ENCODE measurements at regions not wholly inside any gene's neighbourhood (a gene's known extent, or its start where the extent isn't known, plus 50 kb on each side); places are given as distances from the start of the nearest gene placed in this dataset.

GRCh38 chr20:57867807-57868206, 158.0 kb upstream of the PMEPA1 start:
- H3K9me3 ChIP-seq (ENCODE audit: control insufficient read depth, low read depth, low read length) = no peaks in the 10 kb centered on the region

More at GRCh38 chr20:57867807-57868206, 158.0 kb upstream of the PMEPA1 start:
- Histone ChIP-seq H3K79me1 (ENCODE audit: insufficient read depth, low read depth, low read length, poor library complexity, severe bottlenecking) (no peaks in the 10 kb centered on the region), H2BK120ac (ENCODE audit: low read depth, low read length, poor library complexity, severe bottlenecking) (no peak overlapping the region), H4K20me1 (ENCODE audit: control insufficient read depth, insufficient read depth, insufficient read length) (no peaks in the 10 kb centered on the region), H3K4ac (ENCODE audit: low read depth, low read length) (no peak overlapping the region), H2BK5ac (ENCODE audit: insufficient read length, low read length) (no peak overlapping the region), H3K4me2 (ENCODE audit: insufficient read depth, insufficient read length, low read length) (no peak overlapping the region), H3K23ac (ENCODE audit: insufficient read length, low read depth, low read length) (no peak overlapping the region), H2BK15ac (ENCODE audit: low read depth, low read length) (no peak overlapping the region), H3K56ac (ENCODE audit: insufficient read length, low read depth, low read length) (no peak overlapping the region), H2AFZ (ENCODE audit: low read length) (no peak overlapping the region), H3K27ac (ENCODE audit: insufficient read length, low read depth, low read length) (no peak overlapping the region), H2BK20ac (ENCODE audit: low read depth, low read length, poor library complexity, severe bottlenecking) (no peak overlapping the region), H4K8ac (replicated peaks; ENCODE audit: insufficient read length, low read depth, low read length) (no peak overlapping the region), H4K5ac (ENCODE audit: insufficient read length, low read depth, low read length) (no peak overlapping the region), H3K23me2 (ENCODE audit: insufficient read length, low read depth, low read length, poor library complexity, severe bottlenecking) (no peaks in the 10 kb centered on the region), H3K18ac (ENCODE audit: insufficient read length, low read depth, low read length) (peak overlapping the region; percentile 63), H3K14ac (ENCODE audit: insufficient read depth, low read length) (no peak overlapping the region; the same call in 1 of the 2 replicates), H3T11ph (ENCODE audit: low read length) (no peak overlapping the region), H3K79me2 (ENCODE audit: insufficient read depth, low read length) (no peaks in the 10 kb centered on the region), H4K91ac (ENCODE audit: insufficient read length, low read depth, low read length) (no peak overlapping the region), H3K27me3 (ENCODE audit: insufficient read depth, low read length) (no peaks in the 10 kb centered on the region), H3K4me1 (ENCODE audit: insufficient read depth, low read length) (no peaks in the 10 kb centered on the region; the same call in 1 of the 2 replicates), H2BK12ac (ENCODE audit: insufficient read length, low read depth, low read length) (no peak overlapping the region), H3K9ac (ENCODE audit: extremely low read depth, insufficient read length, low read length) (no peak overlapping the region), H2AK5ac (ENCODE audit: insufficient read length, low read length) (no peak overlapping the region)
- peak overlapping the region in 1 of 3 experiments; percentile 48; a peak in 2 of 7 replicates for H3K27ac Mint-ChIP-seq
- DNase-seq = no peak
- peaks cover 22% of the 10 kb centered on the region for H3K27me3 Mint-ChIP-seq (ENCODE audit: low read depth)
- no peaks in the 10 kb centered on the region; a peak in 2 of 5 replicates for H3K9me3 Mint-ChIP-seq
- no peaks in the 10 kb centered on the region for H3K36me3 Mint-ChIP-seq (ENCODE audit: insufficient read depth in 1 of 3, low read depth in 3 of 3)
- WGBS (ENCODE audit: extremely low coverage, insufficient read length, low lambda C conversion rate) = no CpG with 5 or more reads among the region's 2 CpGs
- no peak for TF ChIP-seq CTCF (conservative IDR thresholded peaks at IDR 0.05)
- peaks cover 21 to 32% of the 10 kb centered on the region in 2 experiments for H3K4me1 Mint-ChIP-seq
- H3K4me3 Mint-ChIP-seq = no peak overlapping the region
